ENCODE measurements at regions not wholly inside any gene's neighbourhood (a gene's known extent, or its start where the extent isn't known, plus 50 kb on each side); places are given as distances from the start of the nearest gene placed in this dataset.

DNA sequence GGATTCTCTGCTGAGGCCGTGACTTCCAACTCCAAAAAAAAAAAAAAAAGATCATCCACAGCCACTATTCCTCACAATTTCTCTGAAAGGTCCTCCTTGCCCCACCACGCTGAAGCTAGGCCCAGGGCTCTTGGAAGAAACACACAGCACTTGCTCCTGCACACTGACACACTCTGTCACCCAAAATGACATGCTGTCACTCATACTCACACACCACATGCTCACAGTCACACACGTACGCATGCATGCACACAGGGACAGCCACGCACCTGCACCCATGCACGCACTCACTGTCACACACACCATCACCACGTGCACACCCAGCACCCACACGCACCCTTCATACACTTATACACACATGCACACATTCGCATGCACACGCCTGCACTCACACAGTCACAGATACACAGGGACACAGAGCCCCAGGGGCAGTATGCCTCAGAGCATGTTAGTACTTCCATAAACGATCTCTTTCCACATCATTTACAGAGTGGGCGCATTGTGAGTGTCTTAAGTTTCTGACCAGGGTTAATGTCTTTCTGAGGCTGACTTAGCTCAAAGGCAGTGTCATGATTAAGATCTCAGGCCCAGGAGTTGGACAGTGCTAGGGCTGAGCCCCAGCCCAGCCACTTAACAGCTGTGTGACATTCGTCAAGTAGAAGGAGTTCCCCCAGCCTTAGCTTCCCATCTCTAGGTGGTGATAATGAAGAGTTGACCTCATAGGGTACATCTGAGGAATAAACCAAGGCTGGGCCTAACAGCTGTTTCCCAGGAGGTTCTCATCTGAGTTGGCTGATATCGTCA, 93.4 kb downstream of the GLI2 start:
- DNase-seq = no peak

DNA sequence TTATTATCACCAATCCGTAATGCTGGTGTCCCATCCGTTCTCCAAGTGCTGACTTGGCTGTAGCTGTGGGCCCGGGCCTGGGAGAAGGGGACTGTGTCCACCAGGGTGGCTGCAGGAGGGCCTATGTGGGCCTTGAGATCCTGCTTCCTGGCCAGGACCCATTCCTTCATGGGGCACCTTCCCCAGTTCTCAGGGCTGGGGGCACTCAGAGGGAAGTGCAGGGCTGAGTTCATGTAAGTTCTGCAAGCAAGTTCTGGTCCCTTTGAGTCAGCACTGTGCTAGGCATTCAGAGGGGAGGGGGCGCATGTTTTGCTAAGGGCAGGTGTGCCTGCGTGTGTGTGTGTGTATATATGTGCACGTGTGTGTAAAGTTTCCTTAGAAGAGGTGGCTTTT, 94.0 kb downstream of the GLI2 start:
- no peak for DNase-seq

DNA sequence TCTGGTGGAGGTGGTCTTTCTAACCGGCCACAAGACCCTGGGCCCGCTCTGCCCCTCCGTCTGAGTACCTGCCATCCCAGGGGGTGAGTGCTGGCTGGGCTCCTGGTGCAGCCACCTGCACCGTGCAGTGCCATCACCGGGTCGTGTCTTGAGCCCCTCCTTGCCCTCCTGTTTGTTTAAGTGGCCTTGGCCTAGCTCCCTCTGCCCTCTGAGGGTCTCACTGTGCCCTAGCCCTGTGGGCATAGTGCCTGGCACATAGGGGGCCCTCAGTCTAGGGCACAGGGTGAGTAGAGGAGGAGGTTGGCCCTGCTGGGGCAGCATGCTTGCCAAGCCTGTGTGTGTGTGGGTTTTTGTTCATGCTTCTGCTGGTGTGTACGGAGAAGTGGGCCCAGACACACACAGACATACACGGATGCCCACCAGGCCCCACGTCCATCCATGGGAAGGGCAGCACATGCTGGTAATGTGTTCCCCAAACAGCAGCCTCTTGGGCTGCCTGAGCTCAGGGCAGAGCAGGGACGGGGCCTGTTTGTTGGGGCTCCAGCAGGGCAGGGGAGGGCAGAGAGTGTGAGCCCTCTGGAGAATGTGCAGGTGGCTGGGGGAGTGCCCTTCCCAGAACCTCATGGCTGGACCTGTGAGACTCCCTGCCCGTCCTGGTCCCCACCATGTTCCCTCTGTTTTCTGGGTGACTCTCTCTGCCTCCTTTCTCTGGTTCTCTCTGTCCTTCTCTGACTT, 94.6 kb downstream of the GLI2 start:
- no peak for DNase-seq

DNA sequence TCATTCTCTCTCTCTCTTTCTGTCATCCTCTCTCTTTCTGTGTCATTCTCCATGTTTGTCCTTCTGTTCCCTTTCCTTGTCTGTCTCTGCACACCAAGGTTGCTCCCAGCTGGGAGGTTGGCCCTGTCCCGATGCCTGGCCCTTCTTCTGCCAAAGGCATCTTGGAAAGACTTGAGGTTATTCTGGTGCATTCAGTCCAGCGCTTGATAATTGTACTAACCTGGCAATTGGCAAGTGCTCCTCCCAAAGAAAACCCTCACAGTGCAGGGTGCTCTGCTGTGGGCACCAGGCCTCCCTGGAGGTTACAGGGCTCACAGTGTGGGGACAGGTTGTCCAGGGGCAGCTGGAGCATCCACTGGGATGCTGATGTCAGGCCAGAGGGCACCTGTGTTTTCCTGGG, 95.4 kb downstream of the GLI2 start:
- DNase-seq = no peak

DNA sequence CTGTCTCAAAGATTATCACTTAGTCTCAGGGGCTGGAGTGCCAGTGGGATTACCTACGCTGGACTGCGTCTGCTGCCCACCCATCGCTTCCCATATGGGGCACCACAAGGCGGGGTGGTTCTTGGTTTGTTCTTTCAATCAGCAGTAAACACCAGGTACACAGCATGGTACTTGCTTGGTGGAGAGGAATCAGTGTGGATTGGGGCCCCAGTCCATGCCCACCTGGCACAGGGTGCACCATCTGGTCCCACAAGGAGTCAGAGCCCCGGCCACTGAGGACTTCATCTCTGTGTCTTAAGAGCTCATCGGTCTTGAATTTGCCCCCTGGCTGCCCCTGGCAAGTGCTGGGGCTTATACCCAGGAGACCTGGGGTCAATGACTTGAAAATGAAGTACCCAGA, 96.2 kb downstream of the GLI2 start:
- no peak for DNase-seq

DNA sequence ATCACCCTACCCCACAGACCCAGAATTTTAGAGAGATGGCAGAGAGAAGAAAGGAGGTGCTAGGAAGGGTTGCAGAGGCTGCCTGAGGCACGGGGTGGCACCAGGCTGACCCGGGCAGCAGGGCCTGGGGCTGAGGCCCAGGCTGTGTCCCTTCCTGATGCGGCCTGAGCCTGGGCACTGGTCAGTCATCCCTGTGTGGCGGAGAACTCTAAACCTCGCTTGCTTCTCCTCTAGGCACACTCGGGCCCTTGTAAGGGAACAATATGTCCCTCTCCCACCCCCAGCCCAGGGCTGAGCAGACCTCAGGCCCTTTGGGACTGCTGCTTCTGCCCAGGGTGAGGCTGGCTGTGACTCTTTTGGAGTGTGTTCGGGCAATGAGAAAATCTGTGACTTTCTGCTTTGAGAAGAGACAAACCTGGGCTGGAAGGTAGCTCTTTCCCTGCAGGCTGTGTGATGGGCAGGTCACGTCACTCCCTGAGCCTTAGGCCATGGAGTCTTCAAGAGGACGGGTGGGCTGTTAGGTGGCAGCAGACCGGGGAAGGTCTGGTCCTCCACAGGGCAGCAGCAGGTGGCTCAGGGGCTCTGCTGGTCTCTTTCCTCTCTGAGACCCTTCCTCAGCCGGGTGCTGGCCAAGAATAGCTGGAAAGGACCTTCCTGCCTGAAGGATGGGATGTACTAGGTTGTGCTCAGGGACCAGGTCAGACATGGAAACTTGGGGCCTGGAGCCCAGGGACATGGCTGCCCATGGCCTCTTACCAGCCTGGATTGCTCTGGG, 96.8 kb downstream of the GLI2 start:
- DNase-seq = no peak

DNA sequence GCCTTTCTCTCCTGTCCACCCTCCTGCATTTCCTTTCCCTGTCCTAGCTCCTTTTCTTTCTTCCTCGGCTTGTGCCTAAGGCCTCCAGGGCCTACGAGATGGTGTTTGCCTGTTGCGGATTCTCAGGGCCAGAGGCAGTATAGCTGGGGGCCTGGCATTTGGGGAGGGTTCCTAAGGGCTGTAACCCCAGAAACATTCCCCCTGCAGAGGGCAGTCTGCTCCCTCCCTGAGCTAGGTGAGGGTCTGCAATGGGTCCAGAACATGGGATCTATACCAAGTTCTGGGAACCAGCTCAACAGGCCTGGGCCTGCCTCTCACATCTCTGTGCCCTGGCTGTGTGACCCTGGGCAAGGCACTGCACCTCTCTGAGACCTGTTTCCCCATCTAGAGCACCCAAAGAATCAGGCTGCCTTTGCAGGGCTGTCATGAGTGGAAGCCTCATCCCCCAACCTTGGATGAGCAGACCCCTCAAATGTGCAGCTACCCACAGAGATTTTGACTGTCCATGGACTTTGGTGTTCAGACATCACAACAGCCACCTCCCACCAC, 97.5 kb downstream of the GLI2 start:
- no peak for DNase-seq

DNA sequence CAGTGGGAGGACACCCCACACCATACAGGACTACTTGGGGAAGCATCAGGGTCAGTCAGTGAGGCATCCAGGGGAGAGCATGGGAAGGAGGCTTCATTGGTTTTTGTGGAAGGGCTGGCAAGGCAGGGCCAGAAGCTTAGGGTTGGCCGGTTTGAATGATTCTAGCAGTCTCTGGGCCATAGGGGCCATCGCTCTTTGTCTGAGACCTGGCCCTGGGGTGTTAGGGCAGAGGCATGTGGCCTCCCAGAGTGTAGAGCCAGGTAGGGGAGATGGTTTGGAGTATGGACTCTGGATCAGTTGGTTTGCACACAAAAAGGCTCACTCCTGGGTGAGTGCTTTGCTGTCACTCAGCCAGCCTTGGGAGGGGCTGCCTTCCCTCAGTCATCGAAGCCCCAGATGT, 98.5 kb downstream of the GLI2 start:
- DNase-seq = no peak

DNA sequence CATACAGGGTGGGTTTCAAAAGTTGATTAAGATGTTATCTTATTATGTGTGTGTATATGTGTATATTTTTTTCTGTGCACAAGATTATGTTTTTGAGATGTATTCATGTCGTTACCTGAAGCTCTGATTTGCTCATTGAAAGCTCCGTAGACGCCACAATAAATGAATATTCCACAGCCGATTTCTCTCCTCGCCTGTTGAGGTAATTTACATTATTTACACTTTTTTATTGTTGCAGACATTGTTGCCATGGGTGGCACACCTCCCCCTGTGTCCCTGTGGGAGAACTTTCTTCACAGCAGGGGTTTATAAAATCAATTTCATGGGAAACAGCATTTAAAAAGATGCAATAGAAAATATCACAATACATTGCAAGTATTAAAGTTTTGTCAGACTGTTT, 100.6 kb downstream of the GLI2 start:
- DNase-seq = no peak

DNA sequence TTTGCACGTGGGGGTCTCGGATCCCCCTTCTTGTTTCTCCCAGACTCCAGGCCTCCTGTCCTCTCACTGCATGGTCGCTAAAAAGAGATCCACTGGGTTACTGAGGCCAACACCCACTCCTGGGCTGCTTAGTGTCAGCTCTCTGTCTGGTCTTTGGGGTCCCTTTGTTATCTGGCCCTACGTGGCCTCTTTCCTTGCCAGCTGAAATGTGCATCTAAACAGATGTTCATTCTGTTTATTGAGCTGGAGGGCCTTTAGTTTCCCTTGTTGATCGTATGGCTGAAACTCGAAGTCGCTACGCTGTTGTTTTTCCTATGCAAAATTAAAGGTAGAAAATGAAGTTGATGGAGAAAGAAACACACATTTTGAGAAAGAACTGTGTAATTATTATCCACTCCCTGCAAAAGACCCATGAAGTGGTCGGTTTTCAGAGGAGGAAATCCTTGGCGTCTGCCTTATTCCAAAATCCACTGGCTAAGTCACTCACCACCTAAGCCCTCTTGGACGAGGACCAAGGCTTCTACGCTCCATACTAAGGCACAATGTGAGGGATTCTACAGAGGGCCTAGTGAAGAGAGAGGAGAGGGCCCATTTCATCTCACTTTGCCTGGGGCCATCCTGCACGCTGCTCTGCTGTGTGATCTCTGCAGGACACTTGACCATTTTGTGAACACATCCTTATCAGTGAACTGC, 105.3 kb downstream of the GLI2 start:
- DNase-seq = no peak

DNA sequence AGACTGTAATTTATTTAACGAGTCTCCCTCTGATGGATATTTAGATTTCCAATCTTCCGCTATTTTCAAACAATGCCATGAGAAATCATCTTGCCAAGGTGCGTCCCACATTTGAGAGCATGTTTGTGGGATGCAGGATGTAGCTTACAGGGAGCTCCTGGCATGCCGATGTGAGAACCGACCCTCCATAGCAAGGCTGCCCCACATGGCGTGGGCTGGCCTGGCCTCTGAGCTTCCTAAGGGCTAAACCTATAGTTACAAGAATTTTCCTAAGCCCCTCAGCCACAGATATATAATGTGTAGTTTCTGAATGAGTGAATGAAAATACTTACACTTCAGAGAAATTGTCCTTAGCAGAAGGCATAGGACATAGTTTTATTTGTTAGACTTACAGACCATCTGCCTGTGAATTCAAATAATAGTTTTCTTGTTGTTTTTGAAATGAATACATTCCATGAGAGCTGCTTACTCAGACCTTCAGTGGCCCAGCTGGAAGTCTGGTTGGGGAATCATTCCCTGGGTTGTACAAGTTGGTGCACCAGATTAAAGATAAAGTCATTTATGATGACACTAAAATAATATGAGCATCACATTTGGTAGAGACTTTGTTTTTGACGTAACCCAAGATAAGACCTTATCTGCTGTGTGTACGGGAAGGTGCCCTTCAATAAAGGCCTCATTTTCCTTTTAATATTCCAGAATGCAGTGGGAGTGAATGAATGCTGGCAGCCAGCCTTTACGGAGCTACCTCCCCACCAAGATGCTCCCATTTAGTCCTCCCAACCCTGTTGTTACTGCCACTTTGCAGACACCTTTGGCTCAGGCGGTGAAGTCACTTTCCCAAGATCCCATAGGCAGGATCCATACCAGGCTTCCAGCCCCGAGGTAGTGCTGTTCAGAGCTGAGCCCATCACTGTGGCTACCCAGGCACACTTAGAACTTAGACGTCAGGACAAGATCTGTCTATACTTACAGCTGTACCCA, 107.1 kb downstream of the GLI2 start:
- no peak for DNase-seq

DNA sequence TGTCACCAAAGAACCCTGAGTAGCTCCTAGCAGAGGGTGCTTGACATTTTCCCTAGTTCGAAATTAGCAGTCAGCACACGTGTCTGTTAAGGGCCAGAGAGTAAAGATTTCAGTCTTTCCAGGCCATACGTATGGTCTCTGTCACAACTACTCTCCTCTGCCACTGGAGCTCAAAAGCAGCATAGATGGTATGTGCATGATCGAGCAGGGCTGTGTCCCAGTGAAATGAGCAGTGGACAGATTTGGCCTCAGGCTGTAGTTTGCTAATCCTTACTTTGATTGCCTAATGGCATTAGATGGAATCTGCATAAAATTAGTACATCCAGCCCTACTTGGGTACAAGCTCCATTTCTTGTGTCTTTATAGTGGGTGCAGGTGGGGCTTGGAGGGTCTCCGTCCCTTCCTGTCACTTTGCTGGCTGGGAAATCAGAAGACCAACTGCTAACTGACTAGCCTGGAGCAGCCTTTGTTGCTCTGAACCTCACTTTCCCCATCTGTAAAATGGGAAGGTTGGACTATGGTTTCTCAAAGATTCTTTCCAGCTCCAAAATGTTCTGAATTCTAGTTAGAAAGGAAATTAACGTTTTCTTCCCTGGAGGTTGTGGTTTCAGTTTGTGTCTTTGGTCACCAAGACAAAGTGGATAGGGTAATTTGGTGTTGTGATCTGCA, 108.5 kb downstream of the GLI2 start:
- no peak for DNase-seq

DNA sequence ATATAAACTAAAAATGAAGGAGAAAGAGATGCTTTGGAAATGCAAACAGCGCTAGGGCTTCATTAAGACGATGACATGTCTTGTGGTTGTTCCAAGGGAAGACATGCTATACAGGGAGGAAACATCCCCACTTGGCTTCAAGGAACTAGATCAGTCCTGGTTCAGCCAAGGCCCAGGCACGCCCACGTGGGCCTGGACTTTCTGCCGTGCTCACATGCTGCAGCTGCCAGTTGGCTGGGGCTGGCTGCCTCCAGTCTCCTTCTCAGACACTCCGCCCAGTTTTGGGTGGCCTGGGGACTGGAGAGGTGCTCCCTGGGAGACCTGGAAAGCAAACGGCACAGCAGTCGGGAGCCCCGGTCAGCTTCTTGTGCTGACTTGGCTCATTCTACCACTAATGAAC, 109.6 kb downstream of the GLI2 start:
- no peak for DNase-seq

DNA sequence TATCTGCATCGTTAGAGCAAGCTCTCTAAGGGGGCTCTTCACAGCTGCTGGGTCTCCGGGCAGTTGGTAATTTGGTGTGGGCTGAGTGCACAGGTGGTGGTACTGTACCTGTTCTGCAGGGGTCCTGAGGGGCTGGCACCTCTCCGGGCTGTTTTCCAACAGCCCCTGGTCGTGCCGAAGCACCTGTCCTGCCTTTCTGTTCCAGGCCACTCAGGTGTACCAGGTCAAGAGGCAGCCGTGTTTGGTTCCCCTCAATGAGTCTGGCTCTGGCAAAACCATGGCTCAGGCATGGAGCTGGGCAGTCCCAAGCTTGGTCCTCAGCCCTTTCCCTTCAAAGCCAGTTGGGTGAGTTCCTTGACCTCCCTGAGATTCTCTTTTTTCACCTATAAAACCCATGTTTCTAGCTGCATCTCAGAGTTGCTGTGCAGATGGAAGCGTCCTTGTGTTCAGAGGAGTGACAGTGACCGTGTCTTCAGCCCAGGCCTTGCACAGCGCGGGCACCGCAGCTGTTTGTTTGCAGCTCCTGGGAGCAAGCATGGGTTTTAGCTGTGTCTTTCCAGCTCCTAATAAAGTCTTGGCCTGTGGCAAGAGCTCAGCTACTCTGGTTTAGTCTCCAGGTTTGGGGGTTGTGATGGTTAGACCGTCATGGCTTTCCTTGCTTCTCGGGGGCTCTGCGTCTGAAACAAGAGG, 110.9 kb downstream of the GLI2 start:
- no peak for DNase-seq

DNA sequence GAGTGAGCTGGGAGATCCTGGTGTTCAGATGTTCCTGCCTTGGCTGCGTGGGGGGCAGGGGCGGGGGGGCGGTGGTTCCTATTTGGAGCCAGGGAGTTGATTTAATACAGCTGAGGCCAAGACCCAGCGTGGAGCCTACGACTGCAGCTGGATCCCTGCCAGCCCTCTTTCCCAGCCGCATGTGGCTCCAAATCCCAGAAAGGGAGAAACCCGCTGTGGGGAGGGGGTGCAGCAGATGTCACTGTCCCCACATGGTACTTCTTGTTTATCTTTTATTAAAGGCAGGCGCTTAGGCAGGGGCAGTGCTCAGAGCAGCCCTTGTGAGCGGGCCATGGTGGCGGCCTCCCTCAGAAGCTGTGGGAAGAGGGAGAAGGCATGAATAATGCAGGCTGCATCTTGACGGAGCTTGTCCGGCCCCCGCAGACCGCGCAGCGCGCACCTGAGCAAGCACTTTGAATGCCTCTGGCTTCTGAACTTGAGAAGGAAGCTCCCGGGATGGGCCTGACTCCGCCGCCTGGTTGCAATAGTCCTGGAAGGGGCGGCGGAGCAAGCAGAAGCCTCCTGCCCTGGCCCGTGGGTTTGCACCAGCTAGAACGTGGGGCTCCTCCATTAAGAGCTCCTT, 112.1 kb downstream of the GLI2 start:
- DNase-seq = peak; percentile 74

DNA sequence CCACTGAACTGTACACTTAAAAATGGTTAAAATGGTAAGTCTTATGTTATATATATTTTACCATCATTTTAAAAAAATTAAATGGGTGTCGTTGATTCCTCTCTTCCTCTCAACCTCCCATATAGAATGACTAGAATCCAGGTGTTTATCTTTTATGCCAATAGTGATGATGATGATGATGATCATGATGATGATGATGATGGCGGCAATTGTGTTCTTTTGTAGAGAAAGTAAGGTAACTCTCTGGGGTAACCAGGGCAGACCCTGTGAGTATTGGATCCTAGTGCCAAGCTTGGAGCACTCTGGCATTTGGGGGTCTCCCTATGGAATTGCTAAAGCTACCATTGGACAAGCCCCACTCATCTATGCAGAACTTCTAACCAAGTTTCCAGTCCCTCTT, 113.6 kb downstream of the GLI2 start:
- DNase-seq = no peak

DNA sequence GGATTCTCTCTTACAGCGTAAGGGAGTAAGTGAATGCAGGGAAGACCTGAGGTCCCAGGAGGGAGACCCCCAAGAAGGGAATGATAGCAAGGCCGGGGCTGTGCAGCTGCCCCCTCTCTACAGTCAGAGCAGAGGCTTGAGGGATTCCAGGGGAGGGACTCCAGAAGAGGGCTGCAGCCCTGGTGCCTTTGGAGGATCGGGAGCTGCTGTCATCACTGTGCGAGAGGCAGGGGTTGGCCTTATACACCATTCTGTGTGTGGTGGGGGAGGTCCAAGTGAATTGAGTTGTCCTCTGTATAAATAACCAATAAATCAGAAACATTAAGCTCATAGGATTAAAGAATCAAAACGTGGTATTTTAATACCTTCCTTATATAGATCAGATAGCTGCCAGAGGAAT, 114.9 kb downstream of the GLI2 start:
- DNase-seq = peak; percentile 39

DNA sequence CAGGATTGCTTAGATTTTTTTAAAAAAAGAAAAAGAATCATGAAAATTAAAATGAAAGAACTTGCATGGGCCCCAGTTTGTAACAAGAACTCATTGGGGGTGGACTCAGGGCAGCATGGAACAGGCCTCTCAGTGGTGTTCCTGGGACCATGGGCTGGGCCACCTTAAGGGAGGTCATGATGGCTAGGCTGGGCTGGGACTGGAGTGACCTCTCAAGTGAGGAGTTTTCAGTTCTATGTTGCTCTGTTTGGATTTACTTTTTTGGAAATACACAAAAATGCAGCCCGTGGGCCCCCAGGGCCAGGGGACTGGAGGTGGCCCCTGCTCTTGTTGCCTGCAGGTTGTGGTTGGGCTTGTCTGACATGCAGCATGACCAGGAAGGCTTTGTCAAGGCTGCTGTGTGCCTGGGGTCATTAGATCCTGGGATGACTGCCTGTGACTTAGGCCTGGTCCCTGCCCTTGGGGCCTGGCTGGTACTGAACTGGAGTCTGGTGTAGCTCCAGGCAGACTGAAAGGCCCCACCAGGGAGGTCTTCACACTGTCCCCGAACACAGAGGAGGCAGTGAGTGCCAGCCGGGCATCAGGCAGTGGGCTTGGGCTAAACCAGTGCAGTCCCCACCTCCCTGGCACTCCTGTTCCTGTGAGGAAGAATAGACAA, 115.6 kb downstream of the GLI2 start:
- DNase-seq = no peak

DNA sequence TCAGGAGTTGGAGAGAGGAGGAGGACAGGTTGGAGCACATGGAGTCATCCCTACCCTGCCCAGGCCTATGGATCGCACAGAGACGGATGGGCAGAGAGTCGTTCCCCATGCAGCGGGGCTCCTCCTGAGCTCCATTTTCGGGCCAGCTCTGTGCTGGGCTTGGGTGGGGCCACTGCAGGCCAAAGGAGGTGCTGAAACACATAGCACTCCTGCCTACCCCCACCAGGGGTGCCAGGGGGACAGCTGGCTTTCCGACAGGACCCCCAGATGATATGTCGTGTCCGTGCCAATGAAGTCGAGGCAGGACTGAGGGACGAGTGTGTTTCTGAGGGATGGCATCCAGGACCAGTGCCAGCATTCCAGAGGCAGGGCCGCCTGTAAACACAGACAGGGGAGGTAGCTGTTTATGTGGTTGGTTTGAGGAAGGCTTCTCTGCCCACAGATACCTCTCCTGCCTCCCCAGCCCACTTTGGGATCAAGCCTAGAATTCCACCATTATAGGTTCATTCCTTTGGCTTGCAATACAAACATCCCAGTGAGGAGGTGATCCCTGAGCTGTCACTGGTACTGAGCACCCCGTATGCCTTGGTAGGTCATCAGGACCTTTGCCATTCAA, 116.6 kb downstream of the GLI2 start:
- no peak for DNase-seq

All from fibroblast of skin of abdomen (primary cell).